Neuron (in vitro differentiated cells): ENCODE measurements at regions not wholly inside any gene's neighbourhood (a gene's known extent, or its start where the extent isn't known, plus 50 kb on each side); places are given as distances from the start of the nearest gene placed in this dataset.

Experiments used
- H2AFZ ChIP-seq: one replicate; pipeline ENCODE4 v1.6.1; 2013; ENCODE audit warnings: low read depth, mild to moderate bottlenecking, inconsistent platforms, low read length, moderate library complexity
- H3K27me3 ChIP-seq: one replicate; pipeline ENCODE4 v1.6.1; 2013; ENCODE audit warnings: low read length; ENCODE audit not compliant: insufficient read depth
- H3K36me3 ChIP-seq: one replicate; pipeline ENCODE4 v1.6.1; 2013; ENCODE audit warnings: low read length; ENCODE audit not compliant: insufficient read depth
- H3K4me1 ChIP-seq: one replicate; pipeline ENCODE4 v1.6.1; 2013; ENCODE audit warnings: low read length; ENCODE audit not compliant: insufficient read depth
- H3K4me3 ChIP-seq: 2 replicates; pipeline ENCODE4 v1.5.1; 2013; ENCODE audit warnings: mild to moderate bottlenecking, low read length, moderate library complexity
- H3K9me3 ChIP-seq: one replicate; pipeline ENCODE4 v1.6.1; 2013; ENCODE audit warnings: low read length

GRCh38 chr9:93900971-93901861, 53.9 kb downstream of the BARX1 start:
- Histone ChIP-seq H3K36me3 (no peaks in the 10 kb centered on the region), H3K4me1 (no peaks in the 10 kb centered on the region), H2AFZ (no peak overlapping the region), H3K27me3 (no peaks in the 10 kb centered on the region), H3K9me3 (no peaks in the 10 kb centered on the region), H3K4me3 (no peak overlapping the region)

- H3K27me3 ChIP-seq = no peaks in the 10 kb centered on the region
- H3K4me1 ChIP-seq = no peaks in the 10 kb centered on the region
Observed at GRCh38 chr9:93900436-93900819, 54.7 kb downstream of the BARX1 start.

GRCh38 chr9:93899609-93900435, 55.3 kb downstream of the BARX1 start:
- H3K36me3 ChIP-seq = no peaks in the 10 kb centered on the region
- H3K4me3 ChIP-seq = no peak overlapping the region
- H3K4me1 ChIP-seq = no peaks in the 10 kb centered on the region
- H2AFZ ChIP-seq = no peak overlapping the region
- H3K27me3 ChIP-seq = no peaks in the 10 kb centered on the region
- no peaks in the 10 kb centered on the region for H3K9me3 ChIP-seq

More at GRCh38 chr9:93900436-93900819, 54.7 kb downstream of the BARX1 start:
- Histone ChIP-seq H3K36me3 (no peaks in the 10 kb centered on the region), H3K9me3 (no peaks in the 10 kb centered on the region), H3K4me3 (no peak overlapping the region), H2AFZ (no peak overlapping the region)

GRCh38 chr9:93898502-93899426, 56.4 kb downstream of the BARX1 start:
- Histone ChIP-seq H3K4me3 (no peak overlapping the region), H3K9me3 (no peaks in the 10 kb centered on the region), H3K27me3 (no peaks in the 10 kb centered on the region), H3K4me1 (no peaks in the 10 kb centered on the region), H2AFZ (no peak overlapping the region), H3K36me3 (no peaks in the 10 kb centered on the region)

- no peak overlapping the region for H3K4me3 ChIP-seq
- no peaks in the 10 kb centered on the region for H3K4me1 ChIP-seq
- no peaks in the 10 kb centered on the region for H3K9me3 ChIP-seq
- H3K27me3 ChIP-seq = no peaks in the 10 kb centered on the region
- H2AFZ ChIP-seq = no peak overlapping the region
- H3K36me3 ChIP-seq = no peaks in the 10 kb centered on the region
Observed at GRCh38 chr9:93898026-93898425, 57.1 kb downstream of the BARX1 start.

GRCh38 chr9:93897075-93897970, 57.8 kb downstream of the BARX1 start:
- Histone ChIP-seq H3K36me3 (no peaks in the 10 kb centered on the region), H2AFZ (no peak overlapping the region), H3K27me3 (no peaks in the 10 kb centered on the region), H3K4me3 (no peak overlapping the region), H3K4me1 (no peaks in the 10 kb centered on the region), H3K9me3 (no peaks in the 10 kb centered on the region)

GRCh38 chr9:93896496-93897033, 58.6 kb downstream of the BARX1 start:
- no peaks in the 10 kb centered on the region for H3K9me3 ChIP-seq
- no peak overlapping the region for H3K4me3 ChIP-seq
- no peaks in the 10 kb centered on the region for H3K36me3 ChIP-seq
- H3K27me3 ChIP-seq = no peaks in the 10 kb centered on the region
- H2AFZ ChIP-seq = no peak overlapping the region
- H3K4me1 ChIP-seq = no peaks in the 10 kb centered on the region

- Histone ChIP-seq H3K9me3 (no peaks in the 10 kb centered on the region), H3K36me3 (no peaks in the 10 kb centered on the region), H3K27me3 (no peaks in the 10 kb centered on the region), H3K4me1 (no peaks in the 10 kb centered on the region), H3K4me3 (no peak overlapping the region), H2AFZ (no peak overlapping the region)
Observed at GRCh38 chr9:93896093-93896492, 59.1 kb downstream of the BARX1 start.

GRCh38 chr9:93895535-93895934, 59.6 kb downstream of the BARX1 start:
- H3K36me3 ChIP-seq = no peaks in the 10 kb centered on the region
- H3K4me3 ChIP-seq = no peak overlapping the region
- no peaks in the 10 kb centered on the region for H3K4me1 ChIP-seq
- H2AFZ ChIP-seq = no peak overlapping the region
- no peaks in the 10 kb centered on the region for H3K27me3 ChIP-seq
- H3K9me3 ChIP-seq = no peaks in the 10 kb centered on the region

GRCh38 chr9:93894691-93895079, 60.5 kb downstream of the BARX1 start:
- Histone ChIP-seq H2AFZ (no peak overlapping the region), H3K9me3 (no peaks in the 10 kb centered on the region), H3K36me3 (no peaks in the 10 kb centered on the region), H3K27me3 (no peaks in the 10 kb centered on the region), H3K4me1 (no peaks in the 10 kb centered on the region), H3K4me3 (no peak overlapping the region)

GRCh38 chr9:93893899-93894690, 61.1 kb downstream of the BARX1 start:
- Histone ChIP-seq H3K9me3 (no peaks in the 10 kb centered on the region), H2AFZ (no peak overlapping the region), H3K36me3 (no peaks in the 10 kb centered on the region), H3K27me3 (no peaks in the 10 kb centered on the region), H3K4me3 (no peak overlapping the region), H3K4me1 (no peaks in the 10 kb centered on the region)
